Esophagus muscularis mucosa (tissue), 4 donors: ENCODE measurements at regions not wholly inside any gene's neighbourhood (a gene's known extent, or its start where the extent isn't known, plus 50 kb on each side); places are given as distances from the start of the nearest gene placed in this dataset.

Source experiments
- DNase-seq: peaks from one replicate; pipeline ENCODE4 v3.0.0-alpha.2; 2017; ENCODE audit errors: extremely low spot score
- H3K27ac ChIP-seq, 4 donors: fragments of 200-600 bp; sonication (generic); replicated peaks in 1 of 4; 1 replicate in 3 of 4; 2 replicates in 1 of 4; pipeline ENCODE4 v1.5.1; 2016 to 2019; ENCODE audit warnings: mild to moderate bottlenecking in 1 of 4
- H3K27me3 ChIP-seq, 4 donors: fragments of 200-600 bp; sonication (generic); one replicate each; pipeline versions ENCODE4 v1.5.1 to v1.6.0; 2016 to 2019
- H3K36me3 ChIP-seq, 4 donors: fragments of 200-600 bp; sonication (generic); one replicate each; pipeline ENCODE4 v1.5.1; 2016 to 2019
- H3K4me1 ChIP-seq, 4 donors: fragments of 200-600 bp; sonication (generic); one replicate each; pipeline ENCODE4 v1.5.1; 2016 to 2019
- H3K4me3 ChIP-seq, 4 donors: fragments of 200-600 bp; sonication (generic); 1 replicate in 2 of 4; 2 replicates in 2 of 4; pipeline ENCODE4 v1.5.1; 2016 to 2019; ENCODE audit warnings: mild to moderate bottlenecking in 4 of 4, moderate library complexity in 1 of 4
- H3K9me3 ChIP-seq, 4 donors: fragments of 200-600 bp; sonication (generic); 1 replicate in 3 of 4; 2 replicates in 1 of 4; pipeline ENCODE4 v1.5.1; 2016 to 2019
- EP300 ChIP-seq: sonication (generic); formaldehyde crosslinking; IDR thresholded peaks from one replicate; pipeline ENCODE4 v1.6.1; 2017; ENCODE audit warnings: antibody characterized with exemption
- POLR2A ChIP-seq: fragments of 450-650 bp; IDR thresholded peaks from one replicate; pipeline ENCODE4 v1.6.1; 2017; ENCODE audit warnings: antibody characterized with exemption, moderate library complexity, mild to moderate bottlenecking, low read depth
- POLR2AphosphoS5 ChIP-seq, 2 donors: sonication (generic); formaldehyde crosslinking; IDR thresholded peaks; one replicate each; pipeline ENCODE4 v1.6.1; 2017; ENCODE audit warnings: antibody characterized with exemption in 2 of 2
- WGBS: methylation state at CpG from one replicate; pipeline ENCODE4 v1.1.5; 2018; 5-methylcytosine and 5-hydroxymethylcytosine counted together
- intact Hi-C: fragments of 100-400 bp; cut with DNase I; formaldehyde crosslinking; loops from one replicate; pipeline ENCODE4 v1.15.1; 2023
- TF ChIP-seq, protein P1 (sequence below), 3 experiments: fragments of 200-600 bp in 2 of 3; fragments of 450-650 bp in 1 of 3; sonication (generic) in 2 of 3; IDR thresholded peaks; one replicate each; pipeline ENCODE4 v1.5.1; 2017 to 2019; ENCODE audit warnings: antibody characterized with exemption in 3 of 3, mild to moderate bottlenecking in 2 of 3, moderate library complexity in 1 of 3

DNA sequence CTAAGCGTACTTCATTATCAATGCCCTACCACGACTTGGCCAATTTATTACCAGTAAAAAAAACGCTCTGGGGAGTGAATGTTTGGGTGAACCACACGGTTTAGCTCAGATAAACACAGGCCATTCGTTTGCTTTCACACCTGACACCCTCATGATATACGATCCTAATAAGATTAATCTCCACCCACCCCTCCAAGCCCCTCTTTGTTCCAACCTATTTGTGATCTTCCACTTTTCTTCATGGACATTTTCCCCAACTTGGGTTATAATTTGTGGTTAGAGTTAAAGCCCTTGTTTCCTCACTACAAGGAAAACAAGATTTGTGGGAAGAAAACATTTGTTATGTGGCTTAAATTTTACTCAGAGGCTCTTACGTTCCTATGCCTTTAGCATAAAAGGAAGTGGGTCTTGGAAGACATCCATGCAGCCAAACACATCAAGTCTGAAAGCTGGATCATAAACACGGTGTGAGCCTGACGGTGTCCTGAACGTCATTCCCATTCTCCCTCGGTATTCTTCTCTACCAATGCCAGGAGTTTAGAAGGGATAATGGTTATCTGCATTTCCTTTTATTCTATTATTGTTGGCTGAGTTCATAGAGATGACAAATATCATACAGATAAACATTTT is 518.9 kb downstream of the NR2F2 start:
- WGBS, result 12% methylated on average over 11 of the region's 11 CpGs
- Histone ChIP-seq H3K27ac (no peak overlapping the region), H3K4me3 (no peak overlapping the region), H3K27me3 (no peaks in the 10 kb centered on the region), H3K4me1 (peaks cover 0 to 12% (median 0%) of the 10 kb centered on the region in 4 donors), H3K36me3 (no peaks in the 10 kb centered on the region), H3K9me3 (no peaks in the 10 kb centered on the region)
- no peak for DNase-seq
- TF ChIP-seq POLR2AphosphoS5 (IDR thresholded peaks at IDR 0.05) (no peak), POLR2A (no peak), EP300 (no peak)
- TF ChIP-seq, protein P1, sequence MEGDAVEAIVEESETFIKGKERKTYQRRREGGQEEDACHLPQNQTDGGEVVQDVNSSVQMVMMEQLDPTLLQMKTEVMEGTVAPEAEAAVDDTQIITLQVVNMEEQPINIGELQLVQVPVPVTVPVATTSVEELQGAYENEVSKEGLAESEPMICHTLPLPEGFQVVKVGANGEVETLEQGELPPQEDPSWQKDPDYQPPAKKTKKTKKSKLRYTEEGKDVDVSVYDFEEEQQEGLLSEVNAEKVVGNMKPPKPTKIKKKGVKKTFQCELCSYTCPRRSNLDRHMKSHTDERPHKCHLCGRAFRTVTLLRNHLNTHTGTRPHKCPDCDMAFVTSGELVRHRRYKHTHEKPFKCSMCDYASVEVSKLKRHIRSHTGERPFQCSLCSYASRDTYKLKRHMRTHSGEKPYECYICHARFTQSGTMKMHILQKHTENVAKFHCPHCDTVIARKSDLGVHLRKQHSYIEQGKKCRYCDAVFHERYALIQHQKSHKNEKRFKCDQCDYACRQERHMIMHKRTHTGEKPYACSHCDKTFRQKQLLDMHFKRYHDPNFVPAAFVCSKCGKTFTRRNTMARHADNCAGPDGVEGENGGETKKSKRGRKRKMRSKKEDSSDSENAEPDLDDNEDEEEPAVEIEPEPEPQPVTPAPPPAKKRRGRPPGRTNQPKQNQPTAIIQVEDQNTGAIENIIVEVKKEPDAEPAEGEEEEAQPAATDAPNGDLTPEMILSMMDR (IDR thresholded peaks at IDR 0.05), result no peak
- intact Hi-C loops, result no loop called here

DNA sequence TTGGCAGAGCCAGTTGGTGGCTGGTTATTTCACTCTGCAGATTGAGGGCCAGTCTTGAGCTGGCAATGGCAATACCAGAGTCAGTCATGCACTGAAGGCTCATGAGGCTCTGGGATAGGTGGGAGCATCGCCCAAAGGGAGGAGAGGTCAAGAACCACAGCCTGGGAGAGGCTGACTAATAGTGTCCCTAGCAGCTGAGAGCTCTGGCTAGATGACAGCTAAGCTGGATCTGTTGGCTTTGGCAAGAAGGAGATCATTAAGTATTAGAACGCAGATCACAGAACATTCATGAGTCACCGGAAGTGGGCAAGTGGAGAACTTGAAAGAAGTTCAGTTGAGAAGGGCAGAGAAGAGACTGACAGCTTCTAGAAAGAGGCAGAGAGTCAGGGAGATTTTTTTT is 521.1 kb downstream of the NR2F2 start:
- Histone ChIP-seq H3K4me1 (peaks cover 0 to 12% (median 0%) of the 10 kb centered on the region in 4 donors), H3K36me3 (no peaks in the 10 kb centered on the region), H3K4me3 (no peak overlapping the region), H3K27me3 (no peaks in the 10 kb centered on the region), H3K9me3 (no peaks in the 10 kb centered on the region), H3K27ac (no peak overlapping the region)
- no peak for TF ChIP-seq POLR2A
- TF ChIP-seq, protein P1 (IDR thresholded peaks at IDR 0.05), result no peak
- no peak for TF ChIP-seq POLR2AphosphoS5 (IDR thresholded peaks at IDR 0.05)
- TF ChIP-seq EP300, result no peak
- intact Hi-C loops, result no loop called here
- WGBS, result 46% methylated on average over 3 of the region's 3 CpGs
- no peak for DNase-seq

DNA sequence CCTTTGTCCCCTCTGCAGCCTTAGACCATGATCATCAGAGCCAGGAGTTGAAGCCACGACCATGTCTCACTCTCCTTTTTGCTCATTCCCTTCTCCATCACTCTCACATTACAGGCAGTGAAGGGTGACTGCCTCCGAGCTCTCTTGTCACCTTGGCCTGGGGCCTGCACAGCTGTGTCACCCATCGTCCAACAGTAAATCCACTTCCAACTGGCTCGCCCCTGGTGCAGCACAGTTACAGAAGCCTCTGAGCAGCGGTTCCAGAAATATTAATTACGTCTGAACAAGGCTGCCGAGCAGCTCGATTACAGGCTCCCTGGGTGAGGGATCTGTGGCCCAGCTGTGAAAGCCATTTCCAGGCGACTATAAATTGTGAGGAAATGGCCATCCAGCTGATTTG is 528.2 kb downstream of the NR2F2 start:
- Histone ChIP-seq H3K4me3 (no peak overlapping the region), H3K27me3 (no peaks in the 10 kb centered on the region), H3K36me3 (no peaks in the 10 kb centered on the region), H3K9me3 (no peaks in the 10 kb centered on the region), H3K4me1 (no peaks in the 10 kb centered on the region), H3K27ac (no peak overlapping the region)
- 82% methylated on average over 9 of the region's 9 CpGs for WGBS
- intact Hi-C loops, result no loop called here
- TF ChIP-seq, protein P1 (IDR thresholded peaks at IDR 0.05), result no peak
- no peak for TF ChIP-seq EP300
- TF ChIP-seq POLR2AphosphoS5 (IDR thresholded peaks at IDR 0.05), result no peak
- TF ChIP-seq POLR2A, result no peak
- no peak for DNase-seq

DNA sequence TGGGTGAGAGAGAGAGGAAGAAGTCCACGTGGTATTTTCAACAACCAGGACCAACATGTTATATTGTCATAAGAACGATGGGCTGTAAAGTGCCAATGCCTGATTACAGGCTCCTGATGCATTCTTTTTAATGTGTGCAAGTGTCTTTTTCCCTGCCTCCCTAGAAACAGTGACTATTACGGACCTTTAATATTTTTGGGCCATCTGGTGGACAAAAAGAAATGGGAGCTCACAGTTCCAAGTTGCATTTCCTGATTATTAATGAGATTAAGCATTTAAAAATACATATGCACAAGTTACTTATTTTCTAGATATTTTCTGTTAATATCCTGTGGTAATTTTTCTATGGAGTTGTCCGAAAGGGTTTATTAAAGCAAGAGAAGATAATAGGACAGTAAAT is 530.2 kb downstream of the NR2F2 start:
- intact Hi-C loops, result no loop called here
- Histone ChIP-seq H3K4me3 (no peak overlapping the region), H3K36me3 (no peaks in the 10 kb centered on the region), H3K9me3 (no peaks in the 10 kb centered on the region), H3K27ac (no peak overlapping the region), H3K27me3 (no peaks in the 10 kb centered on the region), H3K4me1 (no peaks in the 10 kb centered on the region)
- TF ChIP-seq, protein P1 (IDR thresholded peaks at IDR 0.05), result peak in 1 of 3 experiments; percentile 19
- TF ChIP-seq POLR2A (no peak), POLR2AphosphoS5 (IDR thresholded peaks at IDR 0.05) (no peak), EP300 (no peak)
- no peak for DNase-seq
- WGBS, result 64% methylated on average over 4 of the region's 4 CpGs

DNA sequence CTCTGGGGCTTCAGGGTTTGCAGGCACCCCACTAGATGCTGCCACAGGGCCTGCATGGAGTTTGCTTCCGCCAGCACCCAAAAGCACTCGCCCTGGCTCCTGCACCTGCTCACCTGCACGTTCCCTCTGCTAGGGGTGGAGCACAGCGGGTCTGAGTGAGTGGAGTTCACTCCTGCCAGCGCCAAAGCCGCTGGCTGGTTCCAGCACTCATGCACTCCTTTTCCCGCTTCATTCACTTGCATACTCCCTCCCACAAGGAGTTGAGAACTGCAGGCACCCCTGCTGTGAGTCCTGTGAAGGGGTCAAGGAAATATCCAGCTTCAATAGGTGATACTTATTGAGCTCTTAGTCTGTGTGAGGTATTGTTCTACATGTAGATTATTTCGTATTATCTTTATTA is 537.5 kb downstream of the NR2F2 start:
- 91% methylated on average over 6 of the region's 8 CpGs for WGBS
- Histone ChIP-seq H3K9me3 (peaks cover 0 to 8% (median 0%) of the 10 kb centered on the region in 4 donors), H3K4me3 (no peak overlapping the region), H3K27me3 (no peaks in the 10 kb centered on the region), H3K27ac (no peak overlapping the region), H3K4me1 (no peaks in the 10 kb centered on the region), H3K36me3 (no peaks in the 10 kb centered on the region)
- DNase-seq, result no peak
- no peak for TF ChIP-seq POLR2AphosphoS5 (IDR thresholded peaks at IDR 0.05)
- TF ChIP-seq, protein P1 (IDR thresholded peaks at IDR 0.05), result no peak
- TF ChIP-seq EP300, result no peak
- no peak for TF ChIP-seq POLR2A
- intact Hi-C loops, result no loop called here
